IPS DF 4.7 (cell line): ENCODE measurements at regions not wholly inside any gene's neighbourhood (a gene's known extent, or its start where the extent isn't known, plus 50 kb on each side); places are given as distances from the start of the nearest gene placed in this dataset.

ENCODE experiments used
- DNase-seq: peaks from one replicate; pipeline ENCODE4 v3.0.0-alpha.2; 2013; ENCODE audit warnings: low spot score; ENCODE audit errors: extremely low read depth

DNA sequence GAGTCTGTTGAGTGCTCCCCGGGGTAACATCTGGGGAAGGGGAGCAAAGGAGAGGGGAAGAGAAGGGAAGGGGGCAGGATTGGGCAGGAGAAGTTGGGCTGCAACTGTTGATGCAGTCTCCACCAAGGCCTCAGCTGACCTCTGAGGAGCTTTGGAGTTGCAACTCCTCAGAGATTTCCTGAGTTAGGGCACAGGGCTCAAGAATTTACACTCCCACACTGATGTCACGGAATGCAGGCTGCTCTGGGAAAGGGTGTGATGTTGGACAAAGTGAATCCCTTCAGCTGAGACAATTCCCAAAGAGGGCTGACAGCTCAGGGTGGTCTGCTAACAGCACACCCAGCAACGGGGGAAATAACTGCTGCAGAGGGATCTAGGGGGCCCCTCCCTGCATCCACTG is 295.6 kb downstream of the PCNX1 start:
- DNase-seq: no peak

- no peak for DNase-seq
Observed at GRCh38 chr14:71203306-71203705, 296.0 kb downstream of the PCNX1 start.

GRCh38 chr14:71204231-71204630 is 297.0 kb downstream of the PCNX1 start:
- no peak for DNase-seq

GRCh38 chr14:71204768-71205167 is 297.5 kb downstream of the PCNX1 start:
- no peak for DNase-seq

GRCh38 chr14:71206123-71206522 is 298.9 kb downstream of the PCNX1 start:
- DNase-seq: no peak

- DNase-seq: no peak
Observed at GRCh38 chr14:71206766-71207371, 299.6 kb downstream of the PCNX1 start.

DNA sequence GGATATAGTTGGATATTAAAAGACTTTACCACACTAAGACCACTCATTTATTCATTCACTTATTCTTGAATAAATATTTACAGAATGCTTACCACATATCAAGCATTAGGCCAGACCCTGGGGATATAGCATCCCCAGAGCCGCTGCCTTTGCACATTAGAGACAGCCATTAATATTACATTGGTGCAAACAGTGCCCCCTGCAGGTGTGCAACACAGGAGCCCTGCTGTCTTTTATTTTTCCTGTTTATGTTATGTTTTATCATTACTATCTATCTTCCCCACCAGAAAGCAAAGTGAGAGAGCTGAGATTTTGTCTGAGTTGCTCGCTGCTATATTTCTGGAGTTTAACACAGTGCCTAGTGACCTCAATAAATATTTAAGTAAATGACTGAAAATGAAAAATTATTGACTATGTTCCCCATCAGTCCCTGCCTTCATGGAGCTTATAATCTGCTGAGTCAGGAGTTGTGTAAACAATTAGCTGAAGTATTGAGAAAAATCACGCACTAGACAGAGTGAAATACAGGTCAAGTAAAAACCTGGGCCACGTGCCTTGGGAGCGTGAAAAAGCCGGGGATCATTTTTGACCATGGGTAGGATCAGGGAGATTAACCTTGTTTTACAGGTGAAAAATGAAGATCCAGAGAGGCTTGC is 301.6 kb downstream of the PCNX1 start:
- DNase-seq: no peak

DNA sequence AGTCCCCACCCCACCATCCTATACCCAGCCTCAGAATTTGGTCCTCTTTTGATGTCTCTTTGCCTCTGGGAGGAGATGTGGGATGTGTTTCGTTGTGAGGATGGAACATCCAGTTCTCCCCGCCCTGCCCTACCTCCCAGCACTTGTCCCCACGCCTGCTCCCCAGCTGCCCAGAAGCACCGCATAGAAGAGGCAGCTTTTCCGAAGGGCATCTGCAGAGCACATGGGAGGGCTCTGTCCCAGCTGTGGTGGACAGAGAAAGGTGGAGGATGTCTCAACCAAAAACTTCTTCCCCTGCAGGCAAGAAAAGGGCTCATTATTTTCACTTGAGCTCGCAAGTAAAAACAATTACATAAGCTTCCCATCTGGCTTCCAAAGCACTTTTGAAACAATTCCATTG is 302.6 kb downstream of the PCNX1 start:
- DNase-seq: no peak

- no peak for DNase-seq
Observed at GRCh38 chr14:71212093-71212492, 304.8 kb downstream of the PCNX1 start.

- no peak for DNase-seq
Observed at GRCh38 chr14:71212683-71213107, 305.4 kb downstream of the PCNX1 start.

- no peak for DNase-seq
Observed at GRCh38 chr14:71214241-71214640, 307.0 kb downstream of the PCNX1 start.

GRCh38 chr14:71220462-71220861 is 313.2 kb downstream of the PCNX1 start:
- DNase-seq: no peak

DNA sequence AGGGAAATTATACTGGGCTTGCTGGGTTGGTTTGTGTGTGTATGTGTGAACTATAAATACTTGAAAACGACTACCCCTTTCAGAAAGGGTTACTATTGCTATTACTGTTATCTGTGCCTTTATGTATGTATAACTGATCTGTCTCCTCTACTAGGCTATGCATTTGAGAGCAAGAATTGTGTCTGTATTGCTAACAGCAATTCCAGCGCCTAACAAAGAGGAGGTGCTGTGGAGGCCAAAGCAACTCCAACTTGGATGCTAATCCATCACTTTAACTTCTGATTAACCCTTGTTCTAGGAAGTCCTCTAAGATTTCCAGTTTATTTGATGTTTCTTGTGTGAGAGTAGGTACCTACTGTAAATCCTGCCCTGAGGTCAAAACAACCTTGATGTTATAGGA is 313.9 kb downstream of the PCNX1 start:
- no peak for DNase-seq

GRCh38 chr14:71225113-71225512 is 317.9 kb downstream of the PCNX1 start:
- DNase-seq: no peak

DNA sequence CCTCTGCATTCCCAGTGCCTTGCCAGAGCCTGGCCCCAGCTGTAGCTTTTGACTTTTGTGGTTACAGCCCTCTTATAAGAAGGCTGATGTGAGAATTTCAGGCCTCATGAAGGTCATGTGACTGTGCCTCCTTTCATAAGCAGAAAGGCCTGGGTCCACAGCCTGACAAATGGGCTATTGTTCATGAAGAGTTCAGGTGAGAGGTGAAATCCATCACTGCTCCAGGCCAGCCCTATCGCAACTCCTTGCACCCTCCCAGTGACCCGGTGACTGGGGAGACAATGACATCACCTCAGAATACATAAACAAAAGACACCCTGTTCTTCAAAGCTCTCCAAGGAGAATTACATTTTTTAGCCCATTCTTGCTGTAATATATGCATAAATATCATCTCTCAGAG is 321.5 kb downstream of the PCNX1 start:
- DNase-seq: no peak

DNA sequence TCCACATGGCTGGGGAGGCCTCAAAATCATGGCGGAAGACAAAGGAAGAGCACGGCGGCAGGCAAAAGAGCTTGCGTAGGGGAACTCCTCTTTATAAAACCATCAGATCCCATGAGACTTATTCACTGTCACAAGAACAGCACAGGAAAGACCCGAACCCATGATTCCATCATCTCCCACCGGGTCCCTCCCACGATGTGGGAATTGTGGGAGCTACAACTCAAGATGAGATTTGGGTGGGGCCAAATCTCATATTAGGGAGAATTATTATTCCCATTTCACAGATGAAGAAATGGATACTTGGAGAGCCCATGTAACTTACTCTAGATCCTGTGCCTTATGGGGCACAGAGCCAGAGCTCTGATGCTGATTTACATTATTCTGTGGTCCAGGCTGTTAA is 322.6 kb downstream of the PCNX1 start:
- no peak for DNase-seq

GRCh38 chr14:71230897-71231296 is 323.6 kb downstream of the PCNX1 start:
- no peak for DNase-seq

- no peak for DNase-seq
Observed at GRCh38 chr14:71231521-71232393, 324.5 kb downstream of the PCNX1 start.

DNA sequence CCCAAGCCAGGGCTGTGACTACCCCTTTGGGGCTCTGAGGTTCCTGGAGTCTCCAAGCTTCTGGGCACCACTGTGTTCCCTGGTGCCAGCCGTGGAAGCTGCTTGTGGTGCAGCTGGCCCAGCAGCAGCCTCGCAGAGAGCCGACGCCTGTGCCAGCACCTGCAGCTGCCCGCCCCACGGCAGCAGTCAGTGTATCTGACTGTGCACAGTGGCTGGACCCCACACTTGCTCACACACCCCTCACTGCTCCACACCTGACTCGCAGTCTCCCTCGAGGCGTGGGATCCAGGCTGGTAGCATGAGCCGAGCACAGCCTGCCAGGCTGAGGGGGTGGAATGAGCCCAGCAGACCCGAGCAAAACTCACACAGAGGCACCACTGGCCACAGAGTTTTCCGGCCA is 325.2 kb downstream of the PCNX1 start:
- DNase-seq: no peak

DNA sequence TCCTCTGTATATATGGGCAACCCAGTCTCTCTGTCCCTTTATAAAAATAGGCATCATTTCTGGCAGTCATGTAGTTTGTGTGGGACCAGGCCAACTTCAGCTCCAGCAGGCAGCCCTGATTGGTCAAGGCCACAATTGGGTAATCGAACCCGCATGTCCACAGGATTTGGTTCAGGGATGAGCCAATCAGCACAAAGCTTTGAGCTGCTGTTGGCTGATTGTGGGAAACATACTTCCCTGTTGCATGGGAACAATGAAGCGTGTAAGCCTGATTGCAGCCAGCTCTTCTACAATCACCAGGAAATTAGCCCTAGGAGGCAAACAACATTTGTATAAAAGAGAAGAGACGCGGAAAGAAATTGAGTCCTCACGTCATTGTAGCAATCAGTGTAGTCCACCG is 328.6 kb downstream of the PCNX1 start:
- no peak for DNase-seq

DNA sequence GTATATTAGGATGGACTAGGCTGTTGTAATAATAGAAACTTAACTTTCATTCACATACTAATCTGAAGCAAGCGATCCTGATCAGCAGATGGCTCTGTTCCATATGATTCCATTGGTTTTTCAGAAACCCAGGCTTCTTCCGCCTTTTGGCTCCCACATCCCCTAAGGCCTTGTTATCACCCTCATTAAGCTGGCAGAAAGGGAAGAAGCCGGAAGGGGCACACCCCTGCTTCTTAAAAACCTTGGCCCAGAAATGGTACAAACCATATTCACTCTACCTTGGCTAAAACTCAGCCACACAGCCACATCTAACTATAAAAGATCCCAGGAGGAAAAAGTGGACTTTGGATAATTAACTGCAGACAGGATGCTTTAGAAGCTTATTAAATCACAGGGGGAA is 329.2 kb downstream of the PCNX1 start:
- no peak for DNase-seq

- DNase-seq: no peak
Observed at GRCh38 chr14:71237556-71237955, 330.3 kb downstream of the PCNX1 start.

DNA sequence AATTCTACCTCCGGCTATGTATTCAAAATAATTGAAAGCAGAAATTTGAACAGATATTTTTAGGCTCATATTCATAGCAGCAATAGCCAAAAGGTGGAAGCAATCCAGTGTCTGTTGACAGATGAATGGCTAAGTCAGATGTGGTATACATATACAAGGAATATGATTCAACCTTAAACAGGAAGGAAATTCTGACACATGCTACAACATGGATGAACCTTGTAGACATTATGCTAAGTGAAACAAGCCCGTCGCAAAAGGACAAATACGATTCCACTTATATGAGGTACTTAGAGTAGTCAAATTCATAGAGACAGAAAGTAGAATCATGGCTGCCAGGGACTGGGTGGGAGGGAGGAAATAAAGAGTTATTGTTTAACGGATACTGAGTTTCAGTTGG is 331.6 kb downstream of the PCNX1 start:
- no peak for DNase-seq
